Small intestine (tissue), 7 donors: ENCODE measurements at regions not wholly inside any gene's neighbourhood (a gene's known extent, or its start where the extent isn't known, plus 50 kb on each side); places are given as distances from the start of the nearest gene placed in this dataset.

Source experiments
- DNase-seq, 2 donors: peaks; one replicate each; pipeline versions ENCODE4 v3.0.0 to v3.0.0-alpha.2; 2013
- FAIRE-seq: peaks from 2 replicates; lab custom pipeline; 2012; peaks lifted over from hg19 to GRCh38; lab: Jason Lieb, UNC
- H3K27ac ChIP-seq, 3 donors: one replicate each; pipeline ENCODE4 v1.5.1; 2013; ENCODE audit warnings: low read length in 2 of 3, mild to moderate bottlenecking in 2 of 3, control low read depth in 1 of 3, inconsistent platforms in 1 of 3, low read depth in 1 of 3, moderate library complexity in 1 of 3
- H3K27me3 ChIP-seq, 3 donors: one replicate each; pipeline ENCODE4 v1.6.1; 2013; ENCODE audit warnings: low read length in 3 of 3, inconsistent platforms in 1 of 3; ENCODE audit not compliant: control insufficient read depth in 3 of 3, insufficient read depth in 3 of 3
- H3K36me3 ChIP-seq, 3 donors: one replicate each; pipeline ENCODE4 v1.6.1; 2013; ENCODE audit warnings: low read length in 3 of 3, inconsistent platforms in 1 of 3, low read depth in 1 of 3, mild to moderate bottlenecking in 1 of 3, moderate library complexity in 1 of 3; ENCODE audit not compliant: control insufficient read depth in 3 of 3, insufficient read depth in 2 of 3
- H3K4me1 ChIP-seq, 3 donors: one replicate each; pipeline ENCODE4 v1.6.1; 2013; ENCODE audit warnings: low read length in 2 of 3, inconsistent platforms in 1 of 3, low read depth in 1 of 3, mild to moderate bottlenecking in 1 of 3, moderate library complexity in 1 of 3; ENCODE audit not compliant: control insufficient read depth in 3 of 3, insufficient read depth in 2 of 3
- H3K4me3 ChIP-seq, 3 donors: one replicate each; pipeline ENCODE4 v1.5.1; 2013; ENCODE audit warnings: low read length in 3 of 3, control low read depth in 1 of 3, inconsistent platforms in 1 of 3, low read depth in 1 of 3, mild to moderate bottlenecking in 1 of 3, moderate library complexity in 1 of 3
- H3K9me3 ChIP-seq, 2 donors: one replicate each; pipeline ENCODE4 v1.6.1; 2013; ENCODE audit warnings: low read depth in 1 of 2, low read length in 1 of 2; ENCODE audit not compliant: control insufficient read depth in 2 of 2, insufficient read depth in 1 of 2
- WGBS, 3 donors: extraction: QIAGEN DNeasy Blood & Tissue Kit; methylation state at CpG; one replicate each; pipeline ENCODE4 v1.1.7; 2013; 5-methylcytosine and 5-hydroxymethylcytosine counted together
- donor health status: healthy with polysubstance abuse.
- donor health status: control.
- donor health status: control.
- donor health status: Bipolar disorder and iron deficiency.
- donor health status: healthy.

DNA sequence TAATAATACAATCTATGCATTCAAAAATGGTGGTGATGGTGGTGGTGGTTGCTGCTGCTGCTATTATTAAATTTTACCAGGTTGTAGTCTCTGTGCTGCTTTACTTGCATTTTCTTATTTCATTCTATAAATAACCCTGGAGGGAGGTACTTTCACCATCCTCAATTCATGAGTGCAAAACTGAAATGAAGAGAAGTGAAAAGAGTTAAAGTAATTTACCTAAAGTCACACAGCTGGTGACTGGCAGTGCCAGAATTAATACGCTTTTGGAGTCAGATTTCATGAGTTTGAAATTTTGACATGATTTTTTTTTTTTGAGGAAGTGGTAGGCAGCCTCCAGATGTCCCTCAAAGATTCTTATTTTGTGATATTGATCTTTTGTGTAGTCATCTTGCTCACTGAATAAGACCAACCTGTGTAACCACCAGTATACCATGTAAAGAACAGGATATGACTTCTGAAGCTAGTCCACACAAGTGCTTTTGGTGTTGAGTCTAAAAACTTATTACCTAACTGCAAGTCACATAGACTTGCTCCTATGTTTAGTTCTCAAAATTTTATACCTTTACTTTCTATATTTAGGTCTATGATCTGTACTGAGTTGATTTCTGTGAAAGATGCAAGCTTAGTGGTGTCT lies 218.8 kb downstream of the ZWINT start:
- no peak for FAIRE-seq
- Histone ChIP-seq H3K36me3 (no peaks in the 10 kb centered on the region), H3K9me3 (no peaks in the 10 kb centered on the region), H3K4me3 (no peak overlapping the region), H3K4me1 (no peaks in the 10 kb centered on the region), H3K27me3 (no peaks in the 10 kb centered on the region), H3K27ac (no peak overlapping the region)
- WGBS, 3 donors: 50 to 74% (median 65%) methylated on average over 1 of the region's 1 CpG
- no peak for DNase-seq

DNA sequence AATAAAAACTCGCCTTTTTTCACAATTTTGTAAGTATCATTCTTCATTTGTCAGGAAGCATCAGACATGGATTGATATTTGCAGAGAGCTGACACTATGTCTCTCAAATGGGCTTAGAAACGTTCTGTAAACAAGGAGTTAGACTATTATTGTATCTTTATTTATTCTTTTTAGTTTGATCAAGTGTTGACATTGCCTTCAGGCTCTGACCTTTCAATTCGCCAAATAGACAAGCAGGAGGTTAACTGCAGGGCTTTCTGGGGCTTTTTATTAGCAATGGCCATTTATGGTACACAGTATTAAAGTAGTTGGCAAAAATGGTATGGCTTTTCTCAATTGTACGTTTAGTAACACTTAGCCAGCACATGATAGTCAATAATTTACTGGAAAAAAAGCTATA lies 221.7 kb downstream of the ZWINT start:
- Histone ChIP-seq H3K9me3 (no peaks in the 10 kb centered on the region), H3K4me1 (no peaks in the 10 kb centered on the region), H3K4me3 (no peak overlapping the region), H3K36me3 (no peaks in the 10 kb centered on the region), H3K27me3 (no peaks in the 10 kb centered on the region), H3K27ac (no peak overlapping the region)
- no peak for FAIRE-seq
- DNase-seq: no peak
- 6 to 33% (median 20%) methylated on average over 4 of the region's 4 CpGs for WGBS, 3 donors

DNA sequence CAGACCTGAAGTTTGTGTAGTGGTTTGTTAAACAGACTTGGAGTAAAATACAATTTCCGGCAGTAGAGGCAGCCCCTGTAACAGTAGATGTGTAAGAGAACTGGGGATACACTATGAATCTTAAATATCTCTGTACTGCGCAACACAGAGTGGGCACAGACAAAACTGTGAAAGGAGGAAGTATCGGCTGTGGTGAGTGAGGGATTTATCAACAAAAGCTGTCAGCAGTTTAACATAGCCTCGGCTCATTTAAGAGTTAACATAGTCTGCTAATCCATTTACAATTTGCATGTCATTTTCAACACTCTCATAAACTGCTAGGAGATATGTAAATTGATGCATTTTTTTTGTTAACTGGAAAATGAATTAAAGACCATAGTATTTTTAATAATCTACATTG lies 225.2 kb downstream of the ZWINT start:
- FAIRE-seq (no peak), DNase-seq (no peak)
- Histone ChIP-seq H3K27ac (no peak overlapping the region), H3K4me3 (no peak overlapping the region), H3K9me3 (no peaks in the 10 kb centered on the region), H3K36me3 (no peaks in the 10 kb centered on the region), H3K27me3 (no peaks in the 10 kb centered on the region), H3K4me1 (no peaks in the 10 kb centered on the region)
- WGBS, 3 donors: 52 to 62% (median 60%) methylated on average over 4 of the region's 4 CpGs

DNA sequence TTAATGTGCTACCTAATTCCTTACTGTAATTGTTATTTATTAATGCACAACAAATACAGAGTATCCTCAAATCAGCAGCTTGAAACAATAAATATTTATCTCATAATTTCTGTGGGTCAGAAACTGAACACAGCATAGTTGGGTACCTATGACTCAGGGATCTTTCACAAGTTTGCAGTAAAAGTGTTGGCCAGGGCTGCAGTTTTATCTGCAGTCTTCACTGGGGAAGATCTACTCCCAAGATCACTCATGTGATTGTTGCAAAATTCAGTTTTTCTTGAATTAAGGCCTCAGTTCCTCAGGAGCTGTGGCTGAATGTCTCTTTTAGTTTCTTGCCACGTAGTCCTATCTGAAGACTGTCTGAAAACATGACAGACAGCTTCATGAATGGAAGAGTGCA lies 237.8 kb downstream of the ZWINT start:
- WGBS, 3 donors: 15 to 31% (median 17%) methylated on average over 1 of the region's 1 CpG
- Histone ChIP-seq H3K4me3 (no peak overlapping the region), H3K4me1 (no peaks in the 10 kb centered on the region), H3K9me3 (no peaks in the 10 kb centered on the region), H3K27me3 (no peaks in the 10 kb centered on the region), H3K27ac (no peak overlapping the region), H3K36me3 (no peaks in the 10 kb centered on the region)
- FAIRE-seq (no peak), DNase-seq (no peak)

DNA sequence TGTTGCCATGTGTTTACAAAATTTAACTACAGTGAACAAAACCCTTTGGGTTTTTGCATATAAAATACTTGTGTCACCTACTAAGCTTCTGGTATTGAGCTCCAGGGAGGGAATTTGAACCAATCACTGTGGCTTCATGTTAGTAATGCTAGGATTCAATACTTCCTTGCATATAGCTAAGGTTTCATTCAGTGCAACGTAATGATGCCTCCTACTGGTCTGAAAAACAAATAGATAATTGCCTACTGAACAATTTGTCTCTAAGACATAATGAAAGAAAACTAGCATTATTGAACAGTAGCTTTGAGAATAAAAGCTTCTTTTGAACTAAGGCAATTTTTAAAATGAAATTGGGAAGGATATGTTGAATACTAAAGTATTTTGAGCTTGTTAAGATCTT lies 244.4 kb downstream of the ZWINT start:
- Histone ChIP-seq H3K4me3 (no peak overlapping the region), H3K4me1 (no peaks in the 10 kb centered on the region), H3K9me3 (no peaks in the 10 kb centered on the region), H3K36me3 (no peaks in the 10 kb centered on the region), H3K27ac (no peak overlapping the region), H3K27me3 (no peaks in the 10 kb centered on the region)
- DNase-seq: no peak
- 5 to 10% (median 7%) methylated on average over 1 of the region's 1 CpG for WGBS, 3 donors
- no peak for FAIRE-seq

DNA sequence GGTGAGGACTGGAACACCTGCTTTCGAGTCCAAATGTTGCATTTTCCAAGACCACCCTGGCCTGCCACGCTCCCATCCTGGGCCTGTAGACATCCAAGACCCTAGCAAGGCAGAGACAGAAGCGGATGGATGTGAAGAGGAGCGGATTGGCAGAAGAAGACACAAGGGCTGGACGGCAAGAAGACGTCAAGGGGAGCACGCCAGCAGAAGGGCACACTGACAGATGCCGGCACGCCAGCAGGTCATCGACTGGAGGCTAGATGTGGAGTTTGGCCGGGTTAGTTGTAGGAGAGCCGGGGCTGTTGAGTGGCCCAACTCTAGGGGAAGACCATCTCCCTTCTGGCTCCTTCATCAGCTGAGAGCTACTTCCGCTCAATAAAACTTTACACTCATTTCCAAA lies 251.6 kb downstream of the ZWINT start:
- FAIRE-seq: no peak
- H3K9me3 ChIP-seq: no peaks in the 10 kb centered on the region

DNA sequence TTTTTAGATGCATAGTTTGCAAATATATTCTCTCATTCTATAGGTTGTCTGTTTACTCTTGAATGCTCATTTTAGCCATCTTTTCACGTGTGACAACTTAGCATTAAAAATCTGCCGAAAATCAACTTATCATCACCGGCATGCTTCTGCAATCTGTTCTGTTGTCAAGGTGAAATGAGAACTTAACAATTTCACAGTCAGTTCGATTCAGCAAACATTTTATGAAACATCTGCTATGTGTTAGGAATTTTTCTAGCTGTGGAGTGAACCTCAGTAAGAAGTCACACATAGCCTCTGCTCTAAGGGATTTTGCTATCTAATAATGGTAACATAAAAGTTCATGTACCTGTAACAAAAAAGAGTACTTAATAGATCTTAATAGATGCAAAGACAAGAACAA lies 256.1 kb downstream of the ZWINT start:
- FAIRE-seq: no peak
- WGBS, 3 donors: 57 to 73% (median 65%) methylated on average over 4 of the region's 4 CpGs

More for the DNA sequence above, 251.6 kb downstream of the ZWINT start:
- Histone ChIP-seq H3K27me3 (no peaks in the 10 kb centered on the region), H3K4me1 (no peaks in the 10 kb centered on the region), H3K36me3 (no peaks in the 10 kb centered on the region), H3K4me3 (no peak overlapping the region), H3K27ac (no peak overlapping the region)
- 80 to 91% (median 87%) methylated on average over 13 of the region's 13 CpGs for WGBS, 3 donors
- DNase-seq: no peak

DNA sequence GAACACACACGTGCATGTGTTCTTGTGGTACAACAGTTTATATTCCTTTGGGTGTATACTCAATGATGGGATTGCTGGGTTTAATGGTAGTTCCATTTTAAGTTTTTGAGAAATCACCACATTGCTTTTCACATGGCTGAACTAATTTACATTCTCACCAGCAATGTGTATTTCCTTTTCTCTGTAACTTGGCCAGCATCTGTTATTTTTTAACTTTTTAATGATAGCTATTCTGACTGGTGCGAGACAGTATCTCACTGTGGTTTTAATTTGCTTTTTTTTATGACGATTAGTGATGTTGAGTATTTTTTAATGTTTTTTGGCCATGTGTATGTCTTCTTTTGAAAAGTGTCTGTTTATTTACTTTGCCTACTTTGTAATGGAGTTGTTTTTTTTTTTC lies 256.6 kb downstream of the ZWINT start:
- H3K4me3 ChIP-seq: no peak overlapping the region
- no peaks in the 10 kb centered on the region for H3K4me1 ChIP-seq
- H3K9me3 ChIP-seq: no peaks in the 10 kb centered on the region
- no peak for FAIRE-seq
- WGBS, 3 donors: 48 to 60% (median 56%) methylated on average over 3 of the region's 3 CpGs
- H3K27me3 ChIP-seq: no peaks in the 10 kb centered on the region
- DNase-seq: no peak
- H3K36me3 ChIP-seq: no peaks in the 10 kb centered on the region
- no peak overlapping the region for H3K27ac ChIP-seq

More for the DNA sequence above, 256.1 kb downstream of the ZWINT start:
- Histone ChIP-seq H3K4me1 (no peaks in the 10 kb centered on the region), H3K27ac (no peak overlapping the region), H3K27me3 (no peaks in the 10 kb centered on the region), H3K4me3 (no peak overlapping the region), H3K36me3 (no peaks in the 10 kb centered on the region), H3K9me3 (no peaks in the 10 kb centered on the region)
- DNase-seq: no peak

DNA sequence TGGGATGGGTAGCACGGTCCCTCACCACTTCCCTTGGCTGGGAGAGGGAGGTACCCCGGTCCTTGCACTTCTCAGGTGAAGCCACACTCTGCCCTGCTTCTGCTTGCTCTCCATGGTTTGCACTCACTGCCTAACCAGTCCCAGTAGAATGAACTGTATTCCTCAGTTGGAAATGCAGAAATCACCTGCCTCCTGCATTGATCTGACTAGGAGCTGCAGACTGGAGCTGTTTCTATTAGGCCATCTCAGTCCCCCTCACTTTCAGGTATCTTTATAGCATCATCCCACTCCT lies 264.9 kb downstream of the ZWINT start:
- no peak for FAIRE-seq
- WGBS, 3 donors: 64 to 78% (median 65%) methylated on average over 2 of the region's 2 CpGs
- Histone ChIP-seq H3K27me3 (no peaks in the 10 kb centered on the region), H3K27ac (no peak overlapping the region), H3K4me1 (no peaks in the 10 kb centered on the region), H3K36me3 (no peaks in the 10 kb centered on the region), H3K9me3 (peaks cover 0 to 5% of the 10 kb centered on the region in 2 donors), H3K4me3 (no peak overlapping the region)
- no peak for DNase-seq
